T-helper 22 cell (primary cell): ENCODE measurements at regions not wholly inside any gene's neighbourhood (a gene's known extent, or its start where the extent isn't known, plus 50 kb on each side); places are given as distances from the start of the nearest gene placed in this dataset.
"Not testable (repeated sequence)": the region's sequence is repeated elsewhere in the genome, so short reads cannot be mapped to it uniquely, and the experiment has no call there.

ENCODE experiments used
- DNase-seq: peaks from one replicate; pipeline ENCODE4 v3.0.0-alpha.2; 2020; ENCODE audit warnings: low read depth

- DNase-seq, result no peak
These were observed 211.9 kb downstream of the CXCL12 start for GRCh38 chr10:44172883-44173607.

- DNase-seq, result no peak
These were observed 213.1 kb downstream of the CXCL12 start for GRCh38 chr10:44171765-44172164.

GRCh38 chr10:44168478-44168877 is 216.4 kb downstream of the CXCL12 start:
- DNase-seq, result no peak

- DNase-seq, result no peak
These were observed 217.1 kb downstream of the CXCL12 start for GRCh38 chr10:44167752-44168151.

- DNase-seq, result no peak
These were observed 218.5 kb downstream of the CXCL12 start for GRCh38 chr10:44166441-44166840.

- DNase-seq, result no peak
These were observed 220.5 kb downstream of the CXCL12 start for GRCh38 chr10:44164251-44164956.

- DNase-seq, result no peak
These were observed 223.7 kb downstream of the CXCL12 start for GRCh38 chr10:44161184-44161583.

GRCh38 chr10:44157574-44157973 is 227.3 kb downstream of the CXCL12 start:
- no peak for DNase-seq

- DNase-seq, result no peak
These were observed 229.9 kb downstream of the CXCL12 start for GRCh38 chr10:44154956-44155355.

- no peak for DNase-seq
These were observed 230.8 kb downstream of the CXCL12 start for GRCh38 chr10:44153918-44154670.

GRCh38 chr10:44143556-44143955 is 241.3 kb downstream of the CXCL12 start:
- DNase-seq, result no peak

- DNase-seq, result no peak
These were observed 252.3 kb downstream of the CXCL12 start for GRCh38 chr10:44132361-44133289.

GRCh38 chr10:44126291-44126717 is 258.6 kb downstream of the CXCL12 start:
- no peak for DNase-seq

- no peak for DNase-seq
These were observed 259.0 kb downstream of the CXCL12 start for GRCh38 chr10:44125879-44126278.

GRCh38 chr10:44118500-44118899 is 266.4 kb downstream of the CXCL12 start:
- DNase-seq, result no peak

GRCh38 chr10:44116474-44116873 is 268.4 kb downstream of the CXCL12 start:
- no peak for DNase-seq

GRCh38 chr10:44115516-44115915 is 269.4 kb downstream of the CXCL12 start:
- DNase-seq, result no peak

- DNase-seq, result no peak
These were observed 270.5 kb downstream of the CXCL12 start for GRCh38 chr10:44114441-44114840.

- DNase-seq, result not testable (repeated sequence)
These were observed 272.6 kb downstream of the CXCL12 start for GRCh38 chr10:44112280-44112679.

GRCh38 chr10:44105696-44106095 is 279.2 kb downstream of the CXCL12 start:
- no peak for DNase-seq

GRCh38 chr10:44102726-44103255 is 282.1 kb downstream of the CXCL12 start:
- no peak for DNase-seq
